ENCODE measurements at regions not wholly inside any gene's neighbourhood (a gene's known extent, or its start where the extent isn't known, plus 50 kb on each side); places are given as distances from the start of the nearest gene placed in this dataset.

- TF ChIP-seq CTCF (IDR thresholded peaks at IDR 0.05) (no peak), POLR2AphosphoS5 (IDR thresholded peaks at IDR 0.05) (no peak), EP300 (IDR thresholded peaks at IDR 0.05) (no peak), POLR2A (IDR thresholded peaks at IDR 0.05) (no peak)
Observed at GRCh38 chr6:100301731-100302130, 163.0 kb downstream of the SIM1 start.
